ENCODE measurements at regions not wholly inside any gene's neighbourhood (a gene's known extent, or its start where the extent isn't known, plus 50 kb on each side); places are given as distances from the start of the nearest gene placed in this dataset.

- TF ChIP-seq, protein P1, sequence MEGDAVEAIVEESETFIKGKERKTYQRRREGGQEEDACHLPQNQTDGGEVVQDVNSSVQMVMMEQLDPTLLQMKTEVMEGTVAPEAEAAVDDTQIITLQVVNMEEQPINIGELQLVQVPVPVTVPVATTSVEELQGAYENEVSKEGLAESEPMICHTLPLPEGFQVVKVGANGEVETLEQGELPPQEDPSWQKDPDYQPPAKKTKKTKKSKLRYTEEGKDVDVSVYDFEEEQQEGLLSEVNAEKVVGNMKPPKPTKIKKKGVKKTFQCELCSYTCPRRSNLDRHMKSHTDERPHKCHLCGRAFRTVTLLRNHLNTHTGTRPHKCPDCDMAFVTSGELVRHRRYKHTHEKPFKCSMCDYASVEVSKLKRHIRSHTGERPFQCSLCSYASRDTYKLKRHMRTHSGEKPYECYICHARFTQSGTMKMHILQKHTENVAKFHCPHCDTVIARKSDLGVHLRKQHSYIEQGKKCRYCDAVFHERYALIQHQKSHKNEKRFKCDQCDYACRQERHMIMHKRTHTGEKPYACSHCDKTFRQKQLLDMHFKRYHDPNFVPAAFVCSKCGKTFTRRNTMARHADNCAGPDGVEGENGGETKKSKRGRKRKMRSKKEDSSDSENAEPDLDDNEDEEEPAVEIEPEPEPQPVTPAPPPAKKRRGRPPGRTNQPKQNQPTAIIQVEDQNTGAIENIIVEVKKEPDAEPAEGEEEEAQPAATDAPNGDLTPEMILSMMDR (conservative IDR thresholded peaks at IDR 0.05 in 1 of 2, IDR thresholded peaks at IDR 0.05 in 1 of 2; ENCODE audit: low read depth in 1 of 2, low read length in 2 of 2) = no peak
- TF ChIP-seq EZH2 (IDR thresholded peaks at IDR 0.05; ENCODE audit: low read length, missing control alignments) = no peak
Observed at GRCh38 chr4:53800741-53801140, 209.5 kb upstream of the LNX1 start.
